Left cardiac atrium (tissue), 4 donors: ENCODE measurements at regions not wholly inside any gene's neighbourhood (a gene's known extent, or its start where the extent isn't known, plus 50 kb on each side); places are given as distances from the start of the nearest gene placed in this dataset.

Source experiments
- ATAC-seq, 2 donors: fragments of 200-7000 bp; cut with Tn5 transposase; one replicate each; pipeline ENCODE4 v1.9.1; 2020; ENCODE audit warnings: mild to moderate bottlenecking in 2 of 2, moderate library complexity in 2 of 2
- DNase-seq: peaks from one replicate; pipeline ENCODE4 v3.0.0-alpha.2; 2020
- intact Hi-C, 2 donors: fragments of 100-400 bp; cut with DNase I; formaldehyde crosslinking; loops; one replicate each; pipeline versions ENCODE4 v1.14.1 to v1.15.1; 2022 to 2023
- donor health status: DM: no; HTN: yes; CAD: no.
- donor health status: DM: no; HTN: yes; CAD: no; lungs with severe emphysema.
- donor health status: DM: yes; HTN: yes; CAD: no.
- donor health status: Dilated cardiomyopathy.

- intact Hi-C loops, result no loop called here
- no peak for DNase-seq
- no peak for ATAC-seq
Measured at GRCh38 chr2:143953451-143954030, 566.4 kb downstream of the ZEB2 start.

GRCh38 chr2:143952536-143952935 lies 567.4 kb downstream of the ZEB2 start:
- intact Hi-C loops, result no loop called here
- no peak for ATAC-seq
- no peak for DNase-seq

- no peak for ATAC-seq
- intact Hi-C loops, result no loop called here
- no peak for DNase-seq
Measured at GRCh38 chr2:143950704-143951103, 569.2 kb downstream of the ZEB2 start.

- intact Hi-C loops, result no loop called here
- DNase-seq (no peak), ATAC-seq (no peak)
Measured at GRCh38 chr2:143949121-143949848, 570.6 kb downstream of the ZEB2 start.

GRCh38 chr2:143948710-143949109 lies 571.2 kb downstream of the ZEB2 start:
- ATAC-seq, result no peak

GRCh38 chr2:143946436-143947391 lies 573.2 kb downstream of the ZEB2 start:
- intact Hi-C loops, result no loop called here
- no peak for ATAC-seq
- DNase-seq, result no peak

More at GRCh38 chr2:143948710-143949109, 571.2 kb downstream of the ZEB2 start:
- intact Hi-C loops, result no loop called here
- DNase-seq, result no peak

- intact Hi-C loops, result no loop called here
- DNase-seq (no peak), ATAC-seq (no peak)
Measured at GRCh38 chr2:143942486-143942885, 577.4 kb downstream of the ZEB2 start.

- ATAC-seq (no peak), DNase-seq (no peak)
- intact Hi-C loops, result no loop called here
Measured at GRCh38 chr2:143940720-143941119, 579.2 kb downstream of the ZEB2 start.

- intact Hi-C loops, result no loop called here
- DNase-seq, result no peak
- ATAC-seq, result no peak
Measured at GRCh38 chr2:143939626-143940330, 580.1 kb downstream of the ZEB2 start.

- ATAC-seq, result peak; percentile 19 to 43
- no peak for DNase-seq
- intact Hi-C loops, result no loop called here
Measured at GRCh38 chr2:143937723-143938350, 582.1 kb downstream of the ZEB2 start.

GRCh38 chr2:143936848-143937722 lies 582.8 kb downstream of the ZEB2 start:
- intact Hi-C loops, result no loop called here
- ATAC-seq, result peak; percentile 82 to 86
- DNase-seq, result peak; percentile 42

GRCh38 chr2:143936538-143936847 lies 583.4 kb downstream of the ZEB2 start:
- DNase-seq (no peak), ATAC-seq (no peak)
- intact Hi-C loops, result no loop called here

- no peak for DNase-seq
- intact Hi-C loops, result no loop called here
- no peak for ATAC-seq
Measured at GRCh38 chr2:143935482-143935752, 584.5 kb downstream of the ZEB2 start.

- no peak for DNase-seq
- intact Hi-C loops, result no loop called here
- ATAC-seq, result no peak
Measured at GRCh38 chr2:143934626-143935481, 585.1 kb downstream of the ZEB2 start.

- intact Hi-C loops, result no loop called here
- ATAC-seq (no peak), DNase-seq (no peak)
Measured at GRCh38 chr2:143933946-143934569, 585.9 kb downstream of the ZEB2 start.

GRCh38 chr2:143930891-143931290 lies 589.0 kb downstream of the ZEB2 start:
- no peak for ATAC-seq
- intact Hi-C loops, result no loop called here
- DNase-seq, result no peak

GRCh38 chr2:143928613-143929012 lies 591.3 kb downstream of the ZEB2 start:
- intact Hi-C loops, result no loop called here
- DNase-seq (no peak), ATAC-seq (peak; percentile 34)
